ENCODE measurements at regions not wholly inside any gene's neighbourhood (a gene's known extent, or its start where the extent isn't known, plus 50 kb on each side); places are given as distances from the start of the nearest gene placed in this dataset.

DNA sequence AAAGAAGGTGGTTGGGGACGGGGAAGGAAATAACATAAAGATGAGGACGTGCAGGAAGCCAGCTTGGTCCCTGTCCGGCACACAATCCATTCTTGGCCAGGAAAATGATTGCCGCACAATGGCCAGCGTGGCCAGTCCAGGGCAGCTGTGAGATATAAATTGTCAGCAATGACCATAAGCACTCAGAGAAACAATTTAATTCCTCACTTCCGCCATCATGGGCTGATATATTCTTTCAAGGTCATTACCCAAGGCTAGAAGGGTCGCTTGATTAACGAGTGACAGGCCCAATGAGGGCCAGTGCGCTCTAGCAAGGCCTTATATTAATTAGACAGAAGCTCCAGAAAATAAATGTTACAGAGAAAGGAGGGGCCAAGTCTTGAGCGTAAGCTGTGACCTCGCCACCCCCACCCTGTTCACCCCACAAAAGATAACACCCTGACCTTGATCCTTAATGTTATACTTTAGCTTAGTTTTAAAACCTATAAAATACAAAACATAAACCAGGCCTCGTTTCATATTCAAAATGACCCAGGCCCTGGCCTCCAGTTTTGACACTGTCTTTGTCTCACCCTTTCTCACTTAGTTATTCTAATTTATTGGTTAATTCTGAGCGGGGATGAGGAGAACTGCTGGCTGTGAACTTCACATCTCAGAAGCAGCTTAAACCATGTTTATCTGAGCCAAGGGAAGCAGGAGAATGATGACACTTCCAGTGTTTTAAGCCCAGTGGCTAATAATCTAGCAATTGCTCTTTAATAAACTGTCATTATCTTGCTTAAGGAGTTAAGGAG lies 478.3 kb upstream of the ZFHX3 start:
- no peak for TF ChIP-seq CTCF (conservative IDR thresholded peaks at IDR 0.05 in 1 of 2, IDR thresholded peaks at IDR 0.05 in 1 of 2; ENCODE audit: low read depth in 1 of 2, low read length in 2 of 2)
- TF ChIP-seq EZH2 (IDR thresholded peaks at IDR 0.05; ENCODE audit: low read length, missing control alignments): no peak

Measured in fibroblast of lung (primary cell).